Endodermal cell (in vitro differentiated cells): ENCODE measurements at regions not wholly inside any gene's neighbourhood (a gene's known extent, or its start where the extent isn't known, plus 50 kb on each side); places are given as distances from the start of the nearest gene placed in this dataset.

Source experiments
- DNase-seq: peaks from one replicate; pipeline ENCODE4 v3.0.0-alpha.2; 2017
- H3K27ac ChIP-seq: 2 replicates; pipeline ENCODE4 v1.5.1; 2013; ENCODE audit warnings: mild to moderate bottlenecking, low read depth, low read length, moderate library complexity
- H3K27me3 ChIP-seq: 2 replicates; pipeline ENCODE4 v1.6.1; 2013; ENCODE audit warnings: mild to moderate bottlenecking, low read length, moderate library complexity; ENCODE audit not compliant: insufficient read depth, control insufficient read depth, poor library complexity, severe bottlenecking
- H3K36me3 ChIP-seq: 2 replicates; pipeline ENCODE4 v1.7.0; 2013; ENCODE audit warnings: mild to moderate bottlenecking, low read length, moderate library complexity; ENCODE audit not compliant: control insufficient read depth, insufficient read depth
- H3K4me1 ChIP-seq: one replicate; pipeline ENCODE4 v1.7.0; 2013; ENCODE audit warnings: low read length; ENCODE audit not compliant: control insufficient read depth, insufficient read depth
- H3K4me3 ChIP-seq: 2 replicates; pipeline ENCODE4 v1.5.1; 2013; ENCODE audit warnings: mild to moderate bottlenecking, low read length, moderate library complexity
- H3K9ac ChIP-seq: 2 replicates; pipeline ENCODE4 v1.6.1; 2013; ENCODE audit warnings: mild to moderate bottlenecking, low read length, moderate library complexity; ENCODE audit not compliant: poor library complexity, severe bottlenecking; ENCODE audit errors: extremely low read depth
- H3K9me3 ChIP-seq: 2 replicates; pipeline ENCODE4 v1.6.1; 2013; ENCODE audit warnings: mild to moderate bottlenecking, low read length, moderate library complexity; ENCODE audit not compliant: control insufficient read depth
- H3K27ac Mint-ChIP-seq: 2 replicates; pipeline ENCODE4 v1.8.0; 2020; ENCODE audit warnings: mixed read lengths
- H3K27me3 Mint-ChIP-seq: 2 replicates; pipeline ENCODE4 v1.8.0; 2021; ENCODE audit warnings: mild to moderate bottlenecking, mixed read lengths; ENCODE audit not compliant: insufficient read depth
- H3K36me3 Mint-ChIP-seq: 2 replicates; pipeline ENCODE4 v1.8.0; 2020; ENCODE audit warnings: low read depth, mixed read lengths
- H3K4me1 Mint-ChIP-seq: 2 replicates; pipeline ENCODE4 v1.8.0; 2020; ENCODE audit warnings: mixed read lengths
- H3K4me3 Mint-ChIP-seq: 2 replicates; pipeline ENCODE4 v1.8.0; 2020; ENCODE audit warnings: mild to moderate bottlenecking, moderate library complexity, mixed read lengths
- H3K9me3 Mint-ChIP-seq: 2 replicates; pipeline ENCODE4 v1.8.0; 2020; ENCODE audit warnings: mild to moderate bottlenecking, mixed read lengths
- WGBS, 2 experiments: methylation state at CpG; one replicate each; pipeline versions ENCODE4 v1.1.5 to v1.1.7; 2013; ENCODE audit warnings: missing lambda C conversion rate in 2 of 2, mixed read lengths in 1 of 2; ENCODE audit not compliant: insufficient coverage in 1 of 2, insufficient read length in 1 of 2; 5-methylcytosine and 5-hydroxymethylcytosine counted together
- TF ChIP-seq, protein P1 (sequence below): fragments of 200-600 bp; sonication (generic); conservative IDR thresholded peaks from 2 replicates; pipeline ENCODE4 v1.5.0; 2021; ENCODE audit warnings: antibody characterized with exemption, mild to moderate bottlenecking

- TF ChIP-seq, protein P1, sequence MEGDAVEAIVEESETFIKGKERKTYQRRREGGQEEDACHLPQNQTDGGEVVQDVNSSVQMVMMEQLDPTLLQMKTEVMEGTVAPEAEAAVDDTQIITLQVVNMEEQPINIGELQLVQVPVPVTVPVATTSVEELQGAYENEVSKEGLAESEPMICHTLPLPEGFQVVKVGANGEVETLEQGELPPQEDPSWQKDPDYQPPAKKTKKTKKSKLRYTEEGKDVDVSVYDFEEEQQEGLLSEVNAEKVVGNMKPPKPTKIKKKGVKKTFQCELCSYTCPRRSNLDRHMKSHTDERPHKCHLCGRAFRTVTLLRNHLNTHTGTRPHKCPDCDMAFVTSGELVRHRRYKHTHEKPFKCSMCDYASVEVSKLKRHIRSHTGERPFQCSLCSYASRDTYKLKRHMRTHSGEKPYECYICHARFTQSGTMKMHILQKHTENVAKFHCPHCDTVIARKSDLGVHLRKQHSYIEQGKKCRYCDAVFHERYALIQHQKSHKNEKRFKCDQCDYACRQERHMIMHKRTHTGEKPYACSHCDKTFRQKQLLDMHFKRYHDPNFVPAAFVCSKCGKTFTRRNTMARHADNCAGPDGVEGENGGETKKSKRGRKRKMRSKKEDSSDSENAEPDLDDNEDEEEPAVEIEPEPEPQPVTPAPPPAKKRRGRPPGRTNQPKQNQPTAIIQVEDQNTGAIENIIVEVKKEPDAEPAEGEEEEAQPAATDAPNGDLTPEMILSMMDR, result no peak
- H3K27ac ChIP-seq, result no peak overlapping the region
- no peaks in the 10 kb centered on the region for H3K36me3 ChIP-seq
- H3K9me3 ChIP-seq, result no peaks in the 10 kb centered on the region
- Mint-ChIP-seq H3K4me3 (no peak overlapping the region), H3K27me3 (no peaks in the 10 kb centered on the region), H3K4me1 (peaks cover 32% of the 10 kb centered on the region), H3K36me3 (no peaks in the 10 kb centered on the region), H3K27ac (peak overlapping the region; percentile 88), H3K9me3 (no peaks in the 10 kb centered on the region)
- no peaks in the 10 kb centered on the region for H3K27me3 ChIP-seq
- peaks cover 9% of the 10 kb centered on the region for H3K4me1 ChIP-seq
- no peak for DNase-seq
- no peak overlapping the region for H3K9ac ChIP-seq
- H3K4me3 ChIP-seq, result no peak overlapping the region
- 89% methylated on average over 2 of the region's 2 CpGs; no CpG with 5 or more reads in 1 of the 2 experiments for WGBS, 2 experiments
These were observed 233.5 kb upstream of the PGRMC2 start for GRCh38 chr4:128521156-128521555.

- TF ChIP-seq, protein P1, result no peak
- Mint-ChIP-seq H3K4me1 (peaks cover 23% of the 10 kb centered on the region), H3K27me3 (no peaks in the 10 kb centered on the region), H3K9me3 (no peaks in the 10 kb centered on the region), H3K36me3 (no peaks in the 10 kb centered on the region), H3K27ac (no peak overlapping the region), H3K4me3 (no peak overlapping the region)
- Histone ChIP-seq H3K27me3 (no peaks in the 10 kb centered on the region), H3K27ac (no peak overlapping the region), H3K9me3 (no peaks in the 10 kb centered on the region), H3K4me1 (peaks cover 7% of the 10 kb centered on the region), H3K9ac (no peak overlapping the region), H3K4me3 (no peak overlapping the region), H3K36me3 (no peaks in the 10 kb centered on the region)
- no peak for DNase-seq
- WGBS, 2 experiments, result 93 to 96% methylated on average over 6 to 7 of the region's 7 CpGs
These were observed 231.7 kb upstream of the PGRMC2 start for GRCh38 chr4:128519163-128519830.

DNA sequence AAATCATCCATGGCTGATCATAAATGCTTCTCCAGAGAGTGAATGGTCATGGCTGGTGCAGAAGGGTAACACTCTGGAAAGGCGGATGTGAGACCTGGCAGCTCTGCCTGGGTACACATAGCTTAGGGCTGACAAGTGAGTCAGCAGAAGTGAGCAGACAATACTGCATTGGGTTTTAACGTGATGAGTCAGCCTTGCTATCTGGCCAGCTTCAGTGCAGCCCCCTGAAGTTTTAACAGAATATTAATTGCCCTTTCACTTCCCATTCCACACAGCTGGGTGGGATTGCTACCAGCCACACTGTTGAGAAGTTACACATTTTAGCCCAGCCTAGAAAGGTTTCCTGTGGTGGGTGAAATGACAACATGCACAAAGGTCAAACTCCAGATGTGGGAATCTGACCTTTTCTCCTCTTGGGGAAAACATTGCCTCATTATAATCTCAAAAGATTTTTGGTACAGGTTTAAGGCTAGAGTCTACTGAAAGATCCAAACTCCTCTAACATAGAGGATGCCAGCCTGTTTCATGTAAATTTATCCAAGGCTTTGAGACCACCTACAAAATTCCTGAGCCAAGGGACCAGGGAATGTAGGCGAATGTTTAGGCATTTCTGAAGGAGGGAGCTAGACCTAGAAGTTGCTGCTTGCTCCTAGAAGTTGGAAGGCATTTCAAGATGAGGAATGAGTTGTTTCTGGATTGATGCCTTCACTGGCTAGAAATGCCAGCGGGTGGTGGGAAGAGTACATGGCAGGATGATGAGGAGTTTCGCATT, 230.3 kb upstream of the PGRMC2 start:
- Histone ChIP-seq H3K4me3 (no peak overlapping the region), H3K36me3 (no peaks in the 10 kb centered on the region), H3K27me3 (no peaks in the 10 kb centered on the region), H3K27ac (peak overlapping the region; percentile 28), H3K4me1 (peaks cover 7% of the 10 kb centered on the region), H3K9me3 (no peaks in the 10 kb centered on the region), H3K9ac (no peak overlapping the region)
- 78 to 88% methylated on average over 2 to 5 of the region's 5 CpGs for WGBS, 2 experiments
- no peaks in the 10 kb centered on the region for H3K27me3 Mint-ChIP-seq
- no peak overlapping the region for H3K4me3 Mint-ChIP-seq
- peak; percentile 62 for DNase-seq
- peaks cover 23% of the 10 kb centered on the region for H3K4me1 Mint-ChIP-seq
- TF ChIP-seq, protein P1, result no peak
- no peaks in the 10 kb centered on the region for H3K36me3 Mint-ChIP-seq
- no peaks in the 10 kb centered on the region for H3K9me3 Mint-ChIP-seq
- peak overlapping the region; percentile 28 for H3K27ac Mint-ChIP-seq
